HG03432 (cell line): ENCODE measurements at regions not wholly inside any gene's neighbourhood (a gene's known extent, or its start where the extent isn't known, plus 50 kb on each side); places are given as distances from the start of the nearest gene placed in this dataset.
"Not testable (repeated sequence)": the region's sequence is repeated elsewhere in the genome, so short reads cannot be mapped to it uniquely, and the experiment has no call there.

Experiments used
- ATAC-seq: cut with Tn5 transposase; IDR thresholded peaks from one replicate; pipeline ENCODE4 v1.9.1; 2021; ENCODE audit warnings: mild to moderate bottlenecking, moderate library complexity; ENCODE audit not compliant: unreplicated experiment

DNA sequence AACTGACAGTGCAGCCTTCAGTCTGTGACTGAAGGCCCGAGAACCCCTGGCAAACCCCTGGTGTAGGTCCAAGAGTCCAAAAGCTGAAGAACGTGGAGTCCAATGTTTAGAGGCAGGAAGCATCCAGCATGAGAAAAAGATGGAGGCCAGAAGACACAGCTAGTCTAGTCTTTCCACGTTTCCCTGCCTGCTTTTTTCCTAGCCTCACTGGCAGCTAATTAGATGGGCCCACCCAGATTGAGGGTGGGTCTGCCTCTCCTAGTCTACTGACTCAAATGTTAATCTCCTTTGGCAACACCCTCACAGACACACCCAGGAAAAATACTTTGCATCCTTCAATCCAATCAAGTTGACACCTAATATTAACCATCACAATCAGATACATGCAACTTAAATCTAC is 87.8 kb downstream of the TENT5D start:
- ATAC-seq: not testable (repeated sequence)

- peak; percentile 52 for ATAC-seq
Measured at GRCh38 chrX:80511969-80512760, 91.9 kb downstream of the TENT5D start.

DNA sequence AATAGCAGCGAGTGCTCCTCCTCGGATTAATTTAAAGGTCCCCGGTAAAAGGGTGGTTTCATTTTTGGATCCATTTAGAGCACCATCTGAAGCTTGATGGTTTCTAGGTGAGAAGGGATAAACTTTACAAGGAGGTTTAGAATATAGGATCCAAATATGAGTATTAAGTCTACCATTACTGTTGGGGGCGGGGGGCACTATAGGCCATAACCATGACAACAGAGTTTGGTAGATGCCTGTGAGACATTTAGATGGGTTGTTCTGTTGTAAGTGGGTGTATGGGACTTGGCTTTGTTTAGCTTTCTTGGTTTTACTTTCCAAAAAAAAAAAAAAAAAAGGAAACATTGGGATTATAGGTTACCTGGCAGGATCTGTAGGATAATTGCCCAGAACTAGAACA is 92.7 kb downstream of the TENT5D start:
- no peak for ATAC-seq

- no peak for ATAC-seq
Measured at GRCh38 chrX:80513625-80514024, 93.4 kb downstream of the TENT5D start.

- no peak for ATAC-seq
Measured at GRCh38 chrX:80537096-80537495, 116.8 kb downstream of the TENT5D start.

- peak; percentile 77 for ATAC-seq
Measured at GRCh38 chrX:80550722-80551121, 130.5 kb downstream of the TENT5D start.

DNA sequence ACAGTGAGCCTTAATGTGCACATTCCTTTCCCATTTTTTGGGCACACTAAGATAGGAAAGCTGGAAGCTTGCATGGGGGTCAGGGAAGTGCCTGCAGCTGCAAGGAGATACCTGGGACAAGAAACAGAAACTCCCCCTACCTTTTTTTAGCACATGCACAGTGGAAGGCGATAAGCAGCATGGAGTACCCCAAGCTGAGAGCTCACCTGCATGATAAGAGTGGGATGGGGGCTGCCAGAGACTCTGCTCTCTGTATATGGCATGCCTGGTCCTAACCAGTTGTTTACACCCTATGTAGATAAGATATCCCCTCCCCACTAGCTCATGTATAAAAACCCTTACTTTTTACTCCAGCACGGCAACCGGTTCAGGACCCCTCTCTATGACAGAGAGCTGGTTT is 135.9 kb downstream of the TENT5D start:
- no peak for ATAC-seq

- no peak for ATAC-seq
Measured at GRCh38 chrX:80572636-80573035, 152.4 kb downstream of the TENT5D start.

GRCh38 chrX:80573275-80573674 is 153.0 kb downstream of the TENT5D start:
- no peak for ATAC-seq

DNA sequence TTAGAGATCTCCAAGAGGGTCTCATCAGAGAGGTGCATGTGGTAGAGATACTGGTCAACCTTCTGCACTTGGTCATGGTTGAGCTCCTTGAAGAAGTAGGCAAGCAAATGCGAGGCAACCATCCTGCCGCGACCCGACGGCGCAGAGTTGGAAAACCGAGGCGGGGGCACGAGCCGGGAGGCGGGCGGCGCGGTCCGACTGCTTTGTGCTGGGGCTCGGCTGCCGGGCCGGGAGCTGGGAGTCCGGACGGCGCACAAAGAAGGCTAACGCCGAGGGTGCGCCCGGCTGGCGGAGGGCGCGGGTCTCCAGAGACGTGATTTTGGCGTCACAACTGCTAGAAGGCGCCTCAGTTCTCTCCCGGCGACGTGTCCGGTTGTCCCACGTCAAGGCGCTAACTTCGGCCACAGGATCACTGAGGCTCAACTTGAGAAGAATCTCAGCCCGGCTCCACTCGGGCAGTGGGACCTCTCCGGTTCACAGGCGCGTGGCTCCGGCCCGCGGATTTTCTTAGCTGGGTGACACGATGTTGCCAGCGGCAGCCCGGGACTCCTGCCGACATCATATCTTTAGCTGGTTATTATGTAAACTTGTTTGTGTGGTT is 154.3 kb downstream of the TENT5D start:
- ATAC-seq: not testable (repeated sequence)

- no peak for ATAC-seq
Measured at GRCh38 chrX:80576267-80576666, 156.0 kb downstream of the TENT5D start.

- ATAC-seq: no peak
Measured at GRCh38 chrX:80576806-80577533, 156.7 kb downstream of the TENT5D start.

DNA sequence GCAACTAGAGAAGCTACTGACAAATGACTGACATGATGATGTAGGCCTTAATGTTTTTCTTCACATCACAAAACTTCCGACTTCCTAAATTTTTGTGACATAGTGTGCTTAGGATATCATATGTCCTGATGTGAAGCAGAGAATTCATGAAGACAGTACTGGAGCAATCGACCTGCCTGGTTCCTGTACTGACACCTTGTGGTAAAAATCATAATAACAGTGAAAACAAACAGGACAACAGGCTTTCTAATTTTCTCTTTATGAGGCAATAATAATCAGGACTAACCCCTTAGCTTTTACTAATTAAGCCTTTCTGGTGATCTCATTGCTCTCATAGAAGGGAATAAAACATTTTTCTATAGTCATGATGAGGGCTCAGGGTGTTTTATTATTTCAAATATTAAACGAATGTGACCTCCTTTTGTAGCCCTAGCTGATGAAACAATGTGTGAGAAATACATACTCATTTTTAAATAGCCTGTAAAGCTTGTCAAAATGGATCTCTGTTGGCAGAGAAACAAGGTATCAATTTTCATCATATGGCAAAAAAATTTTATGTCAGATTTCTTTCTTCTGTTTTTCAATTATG is 158.4 kb downstream of the TENT5D start:
- no peak for ATAC-seq

DNA sequence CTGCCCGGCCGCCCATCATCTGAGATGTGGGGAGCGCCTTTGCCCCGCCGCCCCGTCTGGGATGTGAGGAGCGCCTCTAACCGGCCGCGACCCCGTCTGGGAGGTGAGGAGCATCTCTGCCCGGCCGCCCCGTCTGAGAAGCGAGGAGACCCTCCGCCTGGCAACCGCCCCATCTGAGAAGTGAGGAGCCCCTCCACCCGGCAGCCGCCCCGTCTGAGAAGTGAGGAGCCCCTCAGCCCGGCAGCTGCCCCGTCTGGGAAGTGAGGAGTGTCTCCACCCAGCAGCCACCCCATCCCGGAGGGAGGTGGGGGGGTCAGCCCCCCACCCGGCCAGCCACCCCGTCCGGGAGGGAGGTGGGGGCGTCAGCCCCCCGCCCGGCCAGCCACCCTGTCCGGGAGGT is 170.7 kb downstream of the TENT5D start:
- ATAC-seq: not testable (repeated sequence)

DNA sequence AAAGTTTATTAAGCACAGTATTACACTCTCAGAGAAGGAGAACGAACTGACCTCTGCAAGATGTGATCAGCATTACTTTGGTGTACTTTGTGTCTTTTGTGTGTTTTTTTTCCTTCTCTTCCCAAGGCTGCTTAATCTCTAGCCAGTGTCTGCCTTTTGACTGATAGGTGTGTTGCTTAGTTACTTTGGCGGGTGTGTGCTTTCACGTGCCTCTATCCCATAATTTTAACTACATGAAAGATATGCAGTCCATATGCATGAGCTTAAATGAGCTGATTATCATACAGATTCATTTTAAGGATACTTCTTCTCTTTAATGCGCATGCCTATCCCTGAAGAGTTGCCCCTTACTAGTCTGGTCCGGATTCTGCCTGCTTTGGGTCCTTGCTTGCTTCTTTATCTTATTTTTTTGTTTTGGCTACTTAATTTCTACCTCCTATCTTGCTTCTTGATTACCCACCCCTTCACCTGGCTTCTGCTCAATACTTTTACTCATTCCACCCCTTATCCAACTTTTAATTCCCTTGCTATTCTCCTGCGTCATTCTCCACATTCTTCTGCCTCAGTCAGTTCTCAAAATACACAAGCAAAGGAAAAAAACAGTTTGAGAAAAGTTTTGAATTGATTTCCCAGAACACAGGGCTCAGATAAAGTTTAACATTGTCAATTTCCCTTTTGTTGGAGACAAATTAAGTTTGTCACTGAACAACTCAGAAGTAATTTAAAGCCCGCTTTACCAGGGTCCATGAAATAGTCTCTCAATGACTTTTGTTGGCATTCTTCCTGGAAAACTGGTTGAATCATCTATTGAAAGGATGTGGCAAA is 182.0 kb downstream of the TENT5D start:
- no peak for ATAC-seq
